GM18873 (cell line): ENCODE measurements at regions not wholly inside any gene's neighbourhood (a gene's known extent, or its start where the extent isn't known, plus 50 kb on each side); places are given as distances from the start of the nearest gene placed in this dataset.

Source experiments
- ATAC-seq: cut with Tn5 transposase; IDR thresholded peaks from one replicate; pipeline ENCODE4 v1.9.1; 2021; ENCODE audit warnings: mild to moderate bottlenecking, moderate library complexity, moderate number of reproducible peaks; ENCODE audit not compliant: unreplicated experiment, low FRiP score

GRCh38 chr6:139820210-139820609, 445.8 kb upstream of the CITED2 start:
- ATAC-seq: no peak

GRCh38 chr6:139819776-139820175, 445.3 kb upstream of the CITED2 start:
- no peak for ATAC-seq

GRCh38 chr6:139812939-139813338, 438.5 kb upstream of the CITED2 start:
- ATAC-seq: no peak

- ATAC-seq: no peak
These were observed 427.3 kb upstream of the CITED2 start for GRCh38 chr6:139801571-139802321.

- ATAC-seq: no peak
These were observed 426.4 kb upstream of the CITED2 start for GRCh38 chr6:139800837-139801236.

- ATAC-seq: no peak
These were observed 416.1 kb upstream of the CITED2 start for GRCh38 chr6:139790527-139790926.

- no peak for ATAC-seq
These were observed 409.8 kb upstream of the CITED2 start for GRCh38 chr6:139784222-139784769.

GRCh38 chr6:139779988-139780774, 405.7 kb upstream of the CITED2 start:
- no peak for ATAC-seq

- ATAC-seq: no peak
These were observed 404.2 kb upstream of the CITED2 start for GRCh38 chr6:139778688-139779087.

- ATAC-seq: no peak
These were observed 403.7 kb upstream of the CITED2 start for GRCh38 chr6:139778106-139778505.

GRCh38 chr6:139777202-139777970, 402.9 kb upstream of the CITED2 start:
- ATAC-seq: no peak

GRCh38 chr6:139776041-139776440, 401.6 kb upstream of the CITED2 start:
- ATAC-seq: no peak

- no peak for ATAC-seq
These were observed 393.7 kb upstream of the CITED2 start for GRCh38 chr6:139768196-139768595.

GRCh38 chr6:139766796-139767195, 392.3 kb upstream of the CITED2 start:
- no peak for ATAC-seq

GRCh38 chr6:139765825-139766285, 391.4 kb upstream of the CITED2 start:
- ATAC-seq: no peak

GRCh38 chr6:139764498-139764986, 390.1 kb upstream of the CITED2 start:
- ATAC-seq: peak; percentile 88

GRCh38 chr6:139763468-139764210, 389.2 kb upstream of the CITED2 start:
- no peak for ATAC-seq

GRCh38 chr6:139762587-139763031, 388.2 kb upstream of the CITED2 start:
- no peak for ATAC-seq

- ATAC-seq: no peak
These were observed 385.7 kb upstream of the CITED2 start for GRCh38 chr6:139760128-139760527.

- ATAC-seq: no peak
These were observed 384.6 kb upstream of the CITED2 start for GRCh38 chr6:139759086-139759485.
